ENCODE measurements at regions not wholly inside any gene's neighbourhood (a gene's known extent, or its start where the extent isn't known, plus 50 kb on each side); places are given as distances from the start of the nearest gene placed in this dataset.
"Not testable (repeated sequence)": the region's sequence is repeated elsewhere in the genome, so short reads cannot be mapped to it uniquely, and the experiment has no call there.

DNA sequence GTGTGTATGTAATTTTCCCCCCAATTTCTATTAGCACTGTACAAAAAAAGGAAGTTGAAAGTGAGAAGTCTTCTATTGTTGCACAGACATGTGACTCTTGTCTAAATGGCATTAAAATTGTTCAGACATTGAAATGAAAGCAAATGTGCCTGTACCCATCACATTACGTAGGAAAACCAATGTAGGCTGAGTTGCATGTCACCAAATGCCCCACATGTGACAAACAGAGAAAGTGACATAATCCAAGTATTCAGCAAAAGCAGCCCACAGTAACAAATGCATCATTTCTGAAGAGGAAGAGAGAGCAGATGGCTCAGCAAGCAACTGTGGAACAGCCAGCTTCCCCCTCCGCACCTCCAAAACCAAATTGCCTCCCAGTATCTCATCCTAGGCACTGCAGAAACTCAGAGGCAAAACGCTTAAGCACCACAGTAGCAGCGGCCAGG is 161.5 kb upstream of the NR4A3 start:
- DNase-seq = no peak

DNA sequence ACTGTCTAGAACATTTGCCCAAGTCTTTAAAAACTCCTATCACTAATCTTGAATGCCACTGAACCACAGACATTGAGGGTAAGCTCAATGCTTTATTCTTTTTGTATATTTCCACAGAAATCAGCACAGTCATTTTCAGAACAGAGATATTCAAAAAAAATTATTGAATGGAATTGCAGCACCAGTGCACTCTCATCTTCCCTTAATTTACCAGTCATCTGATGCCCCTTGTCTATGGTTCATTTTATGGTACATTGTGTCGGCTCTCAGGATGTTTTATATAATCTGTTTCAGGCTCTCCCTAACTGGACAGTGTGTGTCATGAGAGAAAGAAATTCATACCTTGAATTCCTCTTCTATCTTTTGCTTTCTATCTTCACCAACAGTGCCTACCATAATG is 158.4 kb upstream of the NR4A3 start:
- no peak for DNase-seq

DNA sequence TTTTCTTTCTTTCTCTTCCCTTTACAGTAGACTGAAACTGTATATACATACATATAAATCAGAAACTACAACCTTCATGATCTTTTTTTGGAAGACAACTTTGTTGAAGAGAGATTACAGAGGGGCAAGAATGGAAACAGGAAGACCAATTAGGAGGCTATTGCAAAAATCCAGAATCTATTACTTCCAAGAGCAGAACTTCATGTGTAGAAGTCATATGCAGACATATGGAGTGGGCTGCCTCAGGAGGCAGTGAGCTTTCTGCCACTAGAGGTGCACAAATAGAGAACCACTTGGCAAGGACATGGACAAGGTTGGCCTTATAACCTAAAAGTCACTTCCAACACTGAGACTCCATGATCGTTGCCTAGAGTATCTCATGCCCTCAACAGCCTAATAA is 157.8 kb upstream of the NR4A3 start:
- no peak for DNase-seq

DNA sequence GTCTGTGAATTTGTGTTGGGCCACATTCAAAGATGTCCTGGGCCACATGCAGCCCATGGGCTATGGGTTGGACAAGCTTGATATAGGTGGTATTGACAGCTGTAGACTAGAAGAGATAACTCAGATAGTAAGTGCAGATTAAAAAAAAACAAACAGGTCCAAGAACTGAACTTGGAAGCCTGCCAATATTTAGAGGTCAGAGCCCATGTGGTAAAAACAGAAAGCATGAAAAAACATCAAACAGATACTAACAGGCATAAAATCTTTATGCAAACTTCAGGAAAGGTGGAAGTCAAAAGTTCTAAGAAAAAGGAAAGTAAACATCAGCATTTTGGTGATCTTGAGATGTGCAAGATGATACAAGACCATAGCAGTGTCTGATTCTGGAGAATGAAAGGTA is 155.1 kb upstream of the NR4A3 start:
- no peak for DNase-seq

DNA sequence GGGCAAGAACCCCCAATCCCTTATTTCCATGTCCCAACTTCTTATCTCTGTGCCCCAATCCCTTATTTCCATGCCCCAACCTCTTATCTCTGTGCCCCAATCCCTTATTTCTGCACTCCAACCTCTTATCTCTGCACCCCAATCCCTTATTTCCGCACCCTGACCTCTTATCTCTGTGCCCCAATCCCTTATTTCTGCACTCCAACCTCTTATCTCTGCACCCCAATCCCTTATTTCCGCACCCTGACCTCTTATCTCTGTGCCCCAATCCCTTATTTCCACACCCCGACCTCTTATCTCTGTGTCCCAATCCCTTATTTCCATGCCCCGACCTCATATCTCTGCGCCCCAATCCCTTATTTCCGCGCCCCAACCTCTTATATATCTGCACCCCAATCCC is 150.8 kb upstream of the NR4A3 start:
- DNase-seq = not testable (repeated sequence)

- no peak for DNase-seq
Measured at GRCh38 chr9:99677281-99677680, 144.4 kb upstream of the NR4A3 start.

DNA sequence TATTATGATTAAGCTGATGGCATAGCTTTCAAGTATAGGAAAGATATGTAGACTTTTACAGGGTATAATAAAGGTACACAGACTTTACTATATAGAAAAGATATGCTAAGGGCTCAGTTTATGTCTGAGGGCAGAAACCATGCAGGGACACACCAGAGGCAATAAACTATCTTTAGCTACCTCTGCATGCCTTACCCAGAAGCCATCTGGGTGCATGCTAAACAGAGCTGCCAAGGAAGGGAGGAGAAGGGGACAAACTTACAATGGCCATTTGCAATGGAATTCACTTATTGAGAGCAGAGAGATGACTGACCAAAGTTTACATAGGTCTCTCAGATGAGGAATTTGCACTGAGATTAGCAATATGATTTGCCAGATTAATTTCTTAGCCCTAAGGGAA is 143.1 kb upstream of the NR4A3 start:
- no peak for DNase-seq

DNA sequence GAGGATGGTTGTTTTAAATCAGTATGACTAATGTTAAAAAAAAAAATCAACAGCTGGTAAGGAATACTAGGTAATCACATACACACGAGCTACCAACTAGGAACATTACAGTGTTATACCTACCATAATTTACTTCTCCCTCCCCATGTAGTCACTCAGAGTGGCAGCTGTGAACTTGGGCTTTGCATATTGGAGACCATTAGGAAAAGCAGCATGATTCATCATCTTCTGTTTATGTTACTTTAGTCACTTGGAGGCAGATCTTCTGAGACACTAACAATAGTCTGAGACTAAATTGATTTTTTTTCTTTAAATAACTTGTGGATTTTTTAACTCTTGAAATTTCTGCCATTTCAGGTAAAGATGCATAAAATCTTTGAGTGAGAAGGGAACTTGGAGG is 141.5 kb upstream of the NR4A3 start:
- no peak for DNase-seq

DNA sequence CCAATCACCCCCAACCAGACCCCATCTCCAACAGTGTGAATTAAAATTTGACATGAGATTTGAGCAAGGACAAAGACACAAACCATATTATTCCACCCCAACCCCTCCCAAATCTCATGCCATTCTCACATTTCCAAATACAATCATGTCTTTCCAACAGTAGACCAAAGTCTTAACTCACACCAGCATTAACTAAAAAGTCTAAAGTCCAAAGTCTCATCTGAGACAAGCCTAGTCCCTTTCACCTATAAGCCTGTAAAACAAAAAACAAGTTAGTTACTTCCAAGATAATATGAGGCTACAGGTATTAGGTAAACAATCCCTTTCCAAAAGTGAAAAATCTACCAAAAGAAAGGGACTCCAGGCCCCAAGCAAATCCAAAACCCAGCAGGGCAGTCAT is 140.6 kb upstream of the NR4A3 start:
- DNase-seq = no peak

GRCh38 chr9:99682378-99682777 is 139.3 kb upstream of the NR4A3 start:
- no peak for DNase-seq

GRCh38 chr9:99682870-99683269 is 138.8 kb upstream of the NR4A3 start:
- no peak for DNase-seq

DNA sequence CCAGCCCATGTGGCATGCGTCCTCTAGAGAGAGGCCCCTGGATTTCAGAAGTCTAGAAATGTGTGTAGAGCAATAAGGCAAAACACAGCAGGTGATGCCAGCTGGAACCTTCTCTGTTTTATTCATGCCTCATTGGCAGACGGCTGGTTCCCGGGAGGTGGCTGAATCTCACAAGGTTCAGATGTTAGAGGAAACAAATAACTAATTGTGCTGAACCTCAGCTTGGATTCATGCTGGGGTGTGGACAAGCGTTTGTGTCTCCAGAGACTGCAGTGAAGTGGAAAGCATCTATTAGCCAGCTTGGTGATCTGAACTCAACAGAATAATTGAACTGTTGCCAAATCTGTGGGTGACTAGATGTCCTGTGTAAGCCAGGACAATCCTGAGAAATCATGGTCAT is 131.1 kb upstream of the NR4A3 start:
- DNase-seq = no peak

- no peak for DNase-seq
Measured at GRCh38 chr9:99693888-99694287, 127.8 kb upstream of the NR4A3 start.

DNA sequence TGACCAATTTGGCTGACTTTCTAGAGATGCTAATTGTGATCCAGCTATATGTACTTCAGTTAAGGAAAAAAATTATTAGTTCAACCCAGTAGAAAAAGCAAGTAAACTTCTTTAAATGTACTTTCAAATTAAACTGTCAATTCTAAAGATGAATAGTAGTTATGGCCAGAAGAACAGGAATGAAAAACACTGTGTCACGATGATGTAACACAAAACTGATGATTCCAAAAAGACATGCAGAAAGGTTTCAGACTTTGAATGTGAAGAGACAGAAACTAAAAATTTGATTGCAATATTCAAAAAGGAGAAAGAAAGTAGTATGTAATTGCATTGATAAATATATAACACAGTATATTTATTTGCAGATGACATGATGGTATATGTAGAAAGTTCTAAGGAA is 127.3 kb upstream of the NR4A3 start:
- DNase-seq = no peak

DNA sequence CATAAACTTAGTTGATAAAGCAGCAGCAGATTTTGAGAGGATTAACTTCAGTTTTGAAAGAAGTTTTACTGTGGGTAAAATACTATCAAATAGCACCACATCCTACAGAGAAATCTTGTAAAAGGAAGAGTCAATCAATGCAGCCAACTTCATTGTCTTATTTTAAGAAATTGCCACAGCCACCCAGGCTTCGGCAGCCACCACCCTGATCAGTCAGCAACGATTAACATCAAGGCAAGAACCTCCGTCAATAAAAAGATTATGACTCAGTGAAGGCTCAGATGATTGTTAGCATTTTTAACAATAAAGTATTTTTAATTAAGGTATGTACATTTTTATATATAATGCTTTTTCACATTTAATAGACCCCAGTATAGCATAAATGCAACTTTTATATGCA is 122.3 kb upstream of the NR4A3 start:
- no peak for DNase-seq

DNA sequence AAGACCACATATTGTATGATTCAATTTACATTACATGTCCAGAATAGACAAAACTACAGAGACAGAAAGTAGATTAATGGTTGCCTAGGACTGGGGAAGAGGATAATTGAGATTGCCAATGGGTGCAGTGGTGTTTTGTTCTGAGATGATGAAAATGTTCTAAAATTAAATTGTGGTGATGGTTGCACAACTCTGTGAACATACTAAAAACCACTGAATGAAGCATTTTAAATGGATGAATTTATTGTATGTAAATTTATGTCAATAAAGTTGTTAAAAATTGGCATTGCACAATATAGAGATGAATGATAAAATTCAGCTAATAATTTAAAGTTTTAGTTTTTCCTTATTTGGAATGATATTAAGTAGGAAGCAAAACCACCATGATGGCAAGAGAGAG is 109.5 kb upstream of the NR4A3 start:
- DNase-seq = no peak

- no peak for DNase-seq
Measured at GRCh38 chr9:99713838-99714306, 107.8 kb upstream of the NR4A3 start.

GRCh38 chr9:99718631-99719030 is 103.1 kb upstream of the NR4A3 start:
- DNase-seq = no peak

DNA sequence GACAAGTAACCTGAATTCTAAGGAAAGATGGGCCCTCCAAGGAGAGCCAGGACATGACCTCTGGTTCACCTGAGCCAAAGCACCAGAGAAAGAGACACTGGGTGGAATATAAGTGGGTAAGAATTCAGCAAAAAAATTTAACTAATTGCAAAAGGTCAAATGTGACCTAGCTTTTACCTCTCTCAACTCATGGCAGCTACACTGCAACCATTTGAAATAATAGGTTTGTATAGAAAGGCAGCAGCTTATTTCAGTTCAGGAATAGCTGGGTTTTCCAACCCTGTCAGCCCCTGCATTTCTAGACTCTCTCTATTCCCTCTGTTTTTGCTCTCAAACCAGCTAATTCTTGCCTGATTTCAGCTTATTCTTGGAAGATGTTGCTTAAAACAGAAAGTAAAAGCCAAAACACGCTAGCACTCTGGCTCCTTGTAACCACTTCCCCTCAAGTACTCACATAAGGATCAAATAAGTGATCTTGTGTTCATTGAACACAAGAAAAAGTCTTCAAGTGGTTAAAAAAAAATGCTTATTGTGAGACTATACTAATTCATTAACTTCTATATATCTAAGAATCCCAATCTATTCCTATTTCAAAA is 101.1 kb upstream of the NR4A3 start:
- no peak for DNase-seq

- no peak for DNase-seq
Measured at GRCh38 chr9:99721898-99722297, 99.8 kb upstream of the NR4A3 start.

GRCh38 chr9:99722877-99723276 is 98.8 kb upstream of the NR4A3 start:
- DNase-seq = no peak

GRCh38 chr9:99724640-99725039 is 97.0 kb upstream of the NR4A3 start:
- no peak for DNase-seq

- no peak for DNase-seq
Measured at GRCh38 chr9:99725852-99726251, 95.8 kb upstream of the NR4A3 start.

DNA sequence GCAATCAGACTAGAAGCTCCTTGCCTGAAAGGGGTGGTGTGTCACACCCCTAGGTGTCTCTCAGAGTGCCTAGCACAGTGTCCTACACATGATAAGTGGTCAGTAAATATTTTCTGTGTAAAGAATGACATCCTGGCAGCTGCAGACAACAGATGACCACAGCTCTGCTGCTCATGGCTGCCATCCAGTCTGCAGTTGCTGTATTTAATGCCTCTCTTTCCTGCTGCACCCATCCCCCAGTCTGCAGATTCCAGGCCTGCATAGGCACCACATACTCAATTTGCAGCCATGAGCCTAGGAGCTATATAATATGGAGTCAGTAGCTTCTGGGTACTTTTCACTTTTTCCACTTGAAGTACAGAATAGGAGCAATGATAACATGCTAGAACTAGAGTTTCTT is 94.9 kb upstream of the NR4A3 start:
- DNase-seq = no peak

DNA sequence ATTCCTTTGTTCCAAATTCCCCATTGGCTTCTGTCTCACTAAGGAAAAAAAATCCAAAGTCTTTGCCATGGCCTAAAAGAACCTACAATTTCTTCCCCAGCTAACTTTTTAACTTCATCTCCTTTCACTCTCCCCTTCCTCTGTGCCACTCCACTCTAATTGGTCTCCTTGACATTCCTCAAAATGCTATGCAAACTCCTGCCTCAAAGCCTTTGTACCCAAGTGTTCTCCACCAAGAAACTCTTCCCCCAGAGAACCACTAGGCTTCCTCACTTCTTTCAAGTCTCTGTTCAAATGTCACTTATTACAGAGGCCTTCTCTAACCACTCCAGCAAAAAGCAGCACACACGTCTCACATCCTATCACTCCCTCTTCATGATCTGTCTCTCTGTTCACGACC is 91.6 kb upstream of the NR4A3 start:
- DNase-seq = no peak

DNA sequence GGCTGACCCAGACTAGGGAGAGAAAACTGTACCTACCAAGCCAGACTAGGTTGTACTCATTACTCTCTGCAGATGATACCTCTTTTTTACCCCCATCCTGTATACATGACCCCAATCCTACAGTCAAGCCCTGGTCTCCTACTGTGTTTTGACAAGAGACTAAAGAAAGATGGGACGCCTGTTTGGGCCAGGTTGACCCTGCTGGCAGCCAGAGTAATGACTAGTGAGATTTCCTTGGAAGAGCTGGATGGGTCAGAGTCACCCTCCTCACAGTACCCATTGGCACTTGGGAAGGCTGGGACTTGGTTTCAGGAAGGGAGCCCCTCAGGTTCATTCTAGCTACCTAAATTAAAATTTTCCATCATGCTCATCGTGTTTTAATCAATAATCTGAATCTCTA is 89.7 kb upstream of the NR4A3 start:
- no peak for DNase-seq

All from islet precursor cell (in vitro differentiated cells).